ENCODE measurements at regions not wholly inside any gene's neighbourhood (a gene's known extent, or its start where the extent isn't known, plus 50 kb on each side); places are given as distances from the start of the nearest gene placed in this dataset.
"Not testable (repeated sequence)": the region's sequence is repeated elsewhere in the genome, so short reads cannot be mapped to it uniquely, and the experiment has no call there.

DNA sequence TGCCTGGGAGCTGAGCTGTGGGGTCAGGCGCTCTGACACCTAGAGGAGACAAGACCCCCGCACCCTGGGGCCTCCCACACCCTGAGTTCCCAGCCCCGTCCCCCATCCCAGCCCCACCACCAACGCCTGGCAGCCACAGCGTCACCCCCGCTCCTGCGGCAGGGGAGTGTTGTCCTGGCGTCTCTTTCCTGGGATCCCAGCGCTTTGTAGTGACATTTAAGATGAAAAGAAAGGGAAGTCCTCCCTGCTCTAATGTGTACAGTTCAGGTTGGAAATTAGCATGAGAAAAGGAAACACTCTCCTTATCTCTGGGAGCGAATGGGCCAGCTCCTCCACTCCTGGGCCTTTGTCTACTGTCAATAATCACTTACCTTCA is 112.1 kb downstream of the FAM53A start:
- H3K9me3 ChIP-seq (ENCODE audit: control insufficient read depth, insufficient read depth, low read length), result no peaks in the 10 kb centered on the region
- no peaks in the 10 kb centered on the region; the same call in 1 of the 2 replicates for H3K27me3 ChIP-seq (ENCODE audit: control insufficient read depth, insufficient read depth, low read length)
- no peak overlapping the region for H3K4me3 ChIP-seq (ENCODE audit: low read length)
- no CpG with 5 or more reads among the region's 10 CpGs for WGBS (ENCODE audit: insufficient coverage, insufficient read length)
- no peaks in the 10 kb centered on the region; the same call in 1 of the 2 replicates for H3K36me3 ChIP-seq (ENCODE audit: control insufficient read depth, insufficient read depth, low read length)
- no peak overlapping the region for H3K27ac ChIP-seq (ENCODE audit: low read length)
- H3K4me1 ChIP-seq (ENCODE audit: control insufficient read depth, insufficient read depth, low read length), result peaks cover 12% of the 10 kb centered on the region
- no peak for DNase-seq (ENCODE audit: low read depth, low spot score)

DNA sequence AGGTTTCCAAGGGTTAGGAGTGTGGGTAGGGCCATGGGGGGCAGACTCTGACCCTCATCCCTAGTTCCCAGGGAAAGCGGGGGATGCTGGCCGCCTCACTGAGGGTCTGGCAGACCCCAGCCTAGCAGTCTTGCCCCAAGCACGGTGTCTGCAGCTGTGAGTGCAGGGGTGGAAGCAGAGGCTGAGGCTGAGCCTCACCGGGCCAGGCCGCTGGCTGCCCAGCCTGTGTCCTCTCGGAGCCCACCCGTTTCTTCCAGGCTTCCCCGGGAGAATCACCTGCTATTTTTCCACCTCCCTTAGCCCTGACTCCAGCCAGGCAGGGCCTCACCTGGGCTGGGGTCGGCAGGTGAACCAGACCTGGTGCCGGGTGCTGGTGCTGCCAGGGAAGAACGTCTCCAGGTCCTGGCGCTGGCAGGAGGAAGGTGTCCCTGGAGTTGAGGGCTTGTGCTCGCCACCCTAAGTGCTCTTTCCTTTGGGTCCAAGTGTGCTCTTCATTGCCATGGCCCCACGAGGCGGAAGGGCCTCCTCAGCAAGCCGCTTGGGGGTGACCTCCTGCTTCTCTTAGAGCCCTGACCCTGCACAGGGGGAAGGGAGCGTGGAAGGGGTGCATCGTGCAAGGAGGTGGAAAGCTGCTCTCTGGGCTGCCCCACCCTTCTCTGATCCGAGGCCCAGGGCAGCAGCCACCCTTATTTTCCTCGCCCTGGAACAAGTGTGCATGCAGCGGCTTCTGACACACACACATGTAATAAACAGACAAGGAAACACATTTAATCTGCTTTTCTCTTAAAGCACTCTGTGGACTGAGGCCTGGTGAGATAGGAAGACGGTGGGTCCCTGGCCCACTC is 112.7 kb downstream of the FAM53A start:
- peaks cover 11% of the 10 kb centered on the region for H3K4me1 ChIP-seq (ENCODE audit: control insufficient read depth, insufficient read depth, low read length)
- no peaks in the 10 kb centered on the region for H3K9me3 ChIP-seq (ENCODE audit: control insufficient read depth, insufficient read depth, low read length)

DNA sequence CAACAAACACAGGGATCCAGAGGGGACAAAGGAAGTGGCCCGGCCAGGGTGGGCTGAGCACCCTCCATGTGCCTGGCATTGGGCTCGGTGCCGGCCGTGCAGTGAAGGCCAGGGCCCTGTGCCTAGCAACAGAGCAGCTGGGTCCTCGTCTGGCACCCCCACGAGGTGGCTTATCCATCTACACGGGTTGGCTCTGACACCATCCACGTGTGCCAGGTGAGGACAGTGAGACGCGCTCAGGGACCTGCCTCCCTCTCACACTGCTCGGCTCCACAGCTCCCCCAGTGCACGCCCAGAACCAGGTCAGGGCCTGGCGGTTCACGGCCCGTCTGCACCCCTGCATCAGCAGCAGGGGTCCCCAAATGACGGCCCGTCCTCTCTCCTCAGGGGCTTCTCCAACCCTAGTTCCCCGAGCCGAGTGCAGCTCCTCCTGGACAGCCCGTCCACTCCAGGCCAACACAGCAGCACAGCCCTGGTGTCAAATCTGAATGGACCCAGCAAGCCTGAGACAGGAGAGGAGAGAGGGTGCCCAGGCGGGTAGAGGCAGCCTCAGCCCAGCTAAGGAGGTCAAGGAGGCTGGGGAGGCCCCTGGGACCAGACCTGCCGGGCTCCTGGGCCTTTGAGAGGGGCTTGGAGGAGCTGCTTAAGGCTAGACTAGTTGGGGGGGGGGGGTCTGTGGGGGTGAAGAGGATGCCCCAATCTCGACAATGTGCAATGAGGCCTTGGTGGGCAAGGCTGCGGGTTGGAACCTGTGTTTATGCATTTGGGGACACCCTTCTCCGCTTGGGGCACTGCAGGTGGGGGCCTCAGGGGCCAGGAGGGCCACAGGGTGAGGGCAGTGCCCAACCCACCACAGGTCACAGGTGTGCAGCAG is 113.6 kb downstream of the FAM53A start:
- Histone ChIP-seq H3K4me1 (ENCODE audit: control insufficient read depth, insufficient read depth, low read length) (peaks cover 16% of the 10 kb centered on the region), H3K27ac (ENCODE audit: low read length) (no peak overlapping the region)
- no CpG with 5 or more reads among the region's 25 CpGs for WGBS (ENCODE audit: insufficient coverage, insufficient read length)

More for the DNA sequence above, 112.7 kb downstream of the FAM53A start:
- Histone ChIP-seq H3K4me3 (ENCODE audit: low read length) (no peak overlapping the region), H3K36me3 (ENCODE audit: control insufficient read depth, insufficient read depth, low read length) (no peaks in the 10 kb centered on the region; the same call in 1 of the 2 replicates), H3K27me3 (ENCODE audit: control insufficient read depth, insufficient read depth, low read length) (no peaks in the 10 kb centered on the region; the same call in 1 of the 2 replicates), H3K27ac (ENCODE audit: low read length) (no peak overlapping the region)
- WGBS (ENCODE audit: insufficient coverage, insufficient read length), result no CpG with 5 or more reads among the region's 22 CpGs
- no peak for DNase-seq (ENCODE audit: low read depth, low spot score)

DNA sequence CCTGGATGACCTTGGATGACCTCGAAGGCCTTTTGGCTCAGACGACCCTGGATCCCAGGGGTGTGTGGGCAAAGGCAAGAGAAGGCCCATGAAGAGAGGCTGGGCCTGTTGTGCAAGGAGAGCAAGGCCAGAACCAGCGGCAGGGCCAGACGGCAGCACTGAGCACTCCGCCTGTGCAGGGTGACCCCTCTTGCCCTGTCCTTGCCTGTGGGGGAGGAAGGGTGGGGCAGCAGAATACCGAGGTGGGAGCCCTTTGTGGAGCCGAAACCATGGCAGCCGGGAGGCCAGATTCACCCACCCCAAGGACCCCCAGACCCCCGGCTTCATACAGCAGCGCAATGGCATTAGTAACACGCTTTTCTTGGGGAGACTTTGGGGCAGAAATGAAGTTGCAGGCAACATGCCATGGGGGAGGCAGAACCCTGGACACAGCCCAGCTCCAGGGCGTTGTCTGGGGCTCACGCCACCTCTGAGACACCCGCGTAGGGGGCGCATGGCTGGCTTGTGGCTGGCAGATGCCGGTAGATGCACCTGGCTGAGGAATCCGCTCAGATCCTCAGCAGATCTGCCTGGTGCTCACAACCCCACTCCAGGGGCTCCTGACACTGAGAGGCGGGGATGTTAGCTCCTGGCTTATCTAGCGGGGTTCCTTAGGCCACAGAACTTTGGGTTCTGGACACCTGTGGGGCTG is 114.5 kb downstream of the FAM53A start:
- H3K36me3 ChIP-seq (ENCODE audit: control insufficient read depth, insufficient read depth, low read length), result no peaks in the 10 kb centered on the region; the same call in 1 of the 2 replicates
- H3K4me1 ChIP-seq (ENCODE audit: control insufficient read depth, insufficient read depth, low read length), result peaks cover 16% of the 10 kb centered on the region
- H3K4me3 ChIP-seq (ENCODE audit: low read length), result no peak overlapping the region
- no peaks in the 10 kb centered on the region; the same call in 1 of the 2 replicates for H3K27me3 ChIP-seq (ENCODE audit: control insufficient read depth, insufficient read depth, low read length)
- WGBS (ENCODE audit: insufficient coverage, insufficient read length), result no CpG with 5 or more reads among the region's 20 CpGs
- no peak overlapping the region for H3K27ac ChIP-seq (ENCODE audit: low read length)
- no peak for DNase-seq (ENCODE audit: low read depth, low spot score)
- no peaks in the 10 kb centered on the region for H3K9me3 ChIP-seq (ENCODE audit: control insufficient read depth, insufficient read depth, low read length)

More for the DNA sequence above, 113.6 kb downstream of the FAM53A start:
- H3K4me3 ChIP-seq (ENCODE audit: low read length), result no peak overlapping the region
- H3K9me3 ChIP-seq (ENCODE audit: control insufficient read depth, insufficient read depth, low read length), result no peaks in the 10 kb centered on the region
- no peak for DNase-seq (ENCODE audit: low read depth, low spot score)
- H3K27me3 ChIP-seq (ENCODE audit: control insufficient read depth, insufficient read depth, low read length), result no peaks in the 10 kb centered on the region; the same call in 1 of the 2 replicates
- H3K36me3 ChIP-seq (ENCODE audit: control insufficient read depth, insufficient read depth, low read length), result no peaks in the 10 kb centered on the region; the same call in 1 of the 2 replicates

DNA sequence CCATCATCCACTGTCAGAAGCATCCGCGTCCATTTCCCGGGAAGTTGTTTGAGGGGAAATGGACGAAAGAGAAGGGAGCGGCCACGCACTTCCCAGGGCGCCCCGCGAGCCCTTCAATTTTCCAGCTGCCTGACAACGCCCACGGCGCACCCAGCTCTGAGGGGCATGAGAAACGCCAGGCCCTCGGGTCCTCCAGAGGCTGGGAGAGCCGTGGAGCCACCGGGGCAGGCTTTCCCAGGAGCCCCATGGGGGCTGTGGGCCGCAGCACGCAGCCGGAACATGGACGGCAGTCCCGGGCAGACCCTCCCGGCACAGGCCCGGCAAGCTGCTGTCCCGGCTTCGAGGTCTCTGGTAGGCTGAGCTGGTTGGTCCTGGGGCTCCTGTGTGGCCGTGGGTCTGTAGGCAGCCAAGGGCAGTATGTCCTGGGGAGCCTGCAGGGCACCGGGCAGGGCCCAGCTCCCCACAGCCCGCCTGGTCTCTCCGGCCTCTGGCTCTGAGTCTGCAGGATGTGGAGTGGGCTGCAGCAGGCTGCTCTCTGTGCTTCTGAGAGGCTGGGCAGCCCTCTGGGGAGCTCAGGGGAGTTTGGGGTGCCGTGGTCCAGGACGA is 115.2 kb downstream of the FAM53A start:
- no peak for DNase-seq (ENCODE audit: low read depth, low spot score)
- Histone ChIP-seq H3K27me3 (ENCODE audit: control insufficient read depth, insufficient read depth, low read length) (no peaks in the 10 kb centered on the region; the same call in 1 of the 2 replicates), H3K4me1 (ENCODE audit: control insufficient read depth, insufficient read depth, low read length) (peaks cover 16% of the 10 kb centered on the region), H3K4me3 (ENCODE audit: low read length) (no peak overlapping the region), H3K27ac (ENCODE audit: low read length) (no peak overlapping the region), H3K36me3 (ENCODE audit: control insufficient read depth, insufficient read depth, low read length) (no peaks in the 10 kb centered on the region; the same call in 1 of the 2 replicates), H3K9me3 (ENCODE audit: control insufficient read depth, insufficient read depth, low read length) (no peaks in the 10 kb centered on the region)
- no CpG with 5 or more reads among the region's 31 CpGs for WGBS (ENCODE audit: insufficient coverage, insufficient read length)

DNA sequence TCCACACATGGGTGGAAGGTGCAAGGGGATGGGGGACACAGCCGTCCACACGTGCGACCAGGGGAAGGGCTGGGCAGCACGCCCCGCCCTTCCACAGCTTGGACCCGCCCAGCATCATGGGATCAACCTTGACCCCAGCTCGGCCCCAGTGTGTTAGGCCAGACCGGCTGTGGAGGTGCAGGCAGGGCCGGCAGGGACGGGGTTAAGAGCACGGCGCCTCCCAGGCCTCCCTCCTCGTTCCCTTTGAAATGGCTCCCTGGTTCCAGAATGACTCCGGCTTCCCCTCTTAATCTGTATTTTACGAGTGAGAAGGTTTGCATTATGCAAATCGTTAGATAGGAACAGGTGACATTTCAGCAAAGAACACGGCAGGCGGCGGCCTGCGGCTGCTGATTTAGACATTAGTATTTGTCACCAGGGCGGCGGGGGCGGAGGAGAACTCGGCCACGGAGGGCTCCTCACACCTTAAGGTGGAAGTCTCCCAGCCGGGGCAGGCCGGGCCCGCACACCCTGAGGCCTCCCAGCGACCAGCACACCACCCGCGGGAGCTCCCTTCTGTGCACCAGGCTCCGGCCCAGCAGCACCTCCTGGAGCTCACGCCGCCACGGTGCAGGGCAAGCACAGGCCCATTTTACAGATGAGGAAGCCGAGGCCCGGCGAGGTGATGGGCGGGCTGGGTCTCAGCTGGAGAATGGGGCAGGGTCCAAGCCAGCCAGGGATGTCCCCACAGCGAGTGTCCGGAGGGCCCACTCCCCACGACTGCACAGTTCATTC is 116.1 kb downstream of the FAM53A start:
- Histone ChIP-seq H3K27ac (ENCODE audit: low read length) (no peak overlapping the region), H3K4me3 (ENCODE audit: low read length) (no peak overlapping the region), H3K27me3 (ENCODE audit: control insufficient read depth, insufficient read depth, low read length) (no peaks in the 10 kb centered on the region; the same call in 1 of the 2 replicates), H3K9me3 (ENCODE audit: control insufficient read depth, insufficient read depth, low read length) (no peaks in the 10 kb centered on the region), H3K4me1 (ENCODE audit: control insufficient read depth, insufficient read depth, low read length) (peaks cover 16% of the 10 kb centered on the region), H3K36me3 (ENCODE audit: control insufficient read depth, insufficient read depth, low read length) (no peaks in the 10 kb centered on the region; the same call in 1 of the 2 replicates)
- WGBS (ENCODE audit: insufficient coverage, insufficient read length), result no CpG with 5 or more reads among the region's 42 CpGs
- DNase-seq (ENCODE audit: low read depth, low spot score), result no peak

DNA sequence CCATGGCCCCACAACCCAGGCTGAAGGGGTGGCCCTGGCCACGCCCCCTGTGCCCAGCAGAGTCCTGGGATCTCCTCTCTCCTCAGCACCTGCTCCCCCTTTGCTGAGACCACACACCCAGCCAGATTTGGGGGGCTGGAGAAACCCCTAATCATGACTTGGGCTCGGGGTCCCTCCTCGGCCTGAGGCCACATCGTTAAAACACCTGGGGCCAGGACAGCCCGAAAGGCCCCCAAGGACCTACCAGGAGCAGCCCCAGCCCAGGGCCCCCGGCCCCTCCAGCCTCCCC is 116.7 kb downstream of the FAM53A start:
- Histone ChIP-seq H3K4me1 (ENCODE audit: control insufficient read depth, insufficient read depth, low read length) (peaks cover 13% of the 10 kb centered on the region), H3K27ac (ENCODE audit: low read length) (no peak overlapping the region), H3K4me3 (ENCODE audit: low read length) (no peak overlapping the region), H3K27me3 (ENCODE audit: control insufficient read depth, insufficient read depth, low read length) (no peaks in the 10 kb centered on the region), H3K9me3 (ENCODE audit: control insufficient read depth, insufficient read depth, low read length) (no peaks in the 10 kb centered on the region), H3K36me3 (ENCODE audit: control insufficient read depth, insufficient read depth, low read length) (no peaks in the 10 kb centered on the region; the same call in 1 of the 2 replicates)
- no peak for DNase-seq (ENCODE audit: low read depth, low spot score)
- WGBS (ENCODE audit: insufficient coverage, insufficient read length), result no CpG with 5 or more reads among the region's 6 CpGs

DNA sequence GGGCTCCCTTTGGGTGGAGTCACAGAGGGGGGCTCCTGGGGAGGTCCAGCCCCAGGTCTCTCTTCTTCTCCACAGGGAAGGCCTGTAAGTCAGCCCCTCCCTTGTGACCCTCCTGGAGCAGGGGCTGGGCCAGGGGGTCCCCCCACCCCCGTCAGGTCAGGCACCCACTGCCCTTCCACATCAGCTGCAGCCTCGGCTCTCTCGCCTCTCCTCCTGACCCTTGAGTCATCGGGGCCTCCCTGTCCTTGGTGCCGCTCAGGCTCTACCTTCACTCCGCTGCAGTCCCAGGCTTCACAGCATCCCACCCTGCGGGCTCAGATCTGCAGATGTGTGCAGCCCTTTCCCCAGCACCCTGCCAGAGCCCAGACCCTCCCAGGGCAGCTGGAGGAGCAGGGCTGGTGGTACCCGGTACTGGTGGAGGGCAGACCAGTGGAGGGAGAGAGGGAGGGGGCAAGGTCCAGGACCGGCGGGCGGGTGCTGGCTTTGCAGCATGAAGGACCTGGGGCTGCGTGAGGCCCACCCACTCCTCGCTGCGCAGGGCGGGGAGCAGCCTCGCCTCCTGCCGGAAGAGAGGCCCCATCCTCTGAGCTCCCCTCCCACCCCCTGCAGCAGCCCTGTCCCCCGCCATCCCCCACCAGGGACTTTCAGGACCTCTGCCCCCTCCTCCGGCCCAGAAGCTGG is 117.1 kb downstream of the FAM53A start:
- H3K27me3 ChIP-seq (ENCODE audit: control insufficient read depth, insufficient read depth, low read length), result no peaks in the 10 kb centered on the region
- no peak for DNase-seq (ENCODE audit: low read depth, low spot score)
- no peak overlapping the region for H3K4me3 ChIP-seq (ENCODE audit: low read length)
- no peak overlapping the region for H3K27ac ChIP-seq (ENCODE audit: low read length)
- H3K9me3 ChIP-seq (ENCODE audit: control insufficient read depth, insufficient read depth, low read length), result no peaks in the 10 kb centered on the region
- no peaks in the 10 kb centered on the region; the same call in 1 of the 2 replicates for H3K36me3 ChIP-seq (ENCODE audit: control insufficient read depth, insufficient read depth, low read length)
- no CpG with 5 or more reads among the region's 19 CpGs for WGBS (ENCODE audit: insufficient coverage, insufficient read length)
- peaks cover 12% of the 10 kb centered on the region for H3K4me1 ChIP-seq (ENCODE audit: control insufficient read depth, insufficient read depth, low read length)

DNA sequence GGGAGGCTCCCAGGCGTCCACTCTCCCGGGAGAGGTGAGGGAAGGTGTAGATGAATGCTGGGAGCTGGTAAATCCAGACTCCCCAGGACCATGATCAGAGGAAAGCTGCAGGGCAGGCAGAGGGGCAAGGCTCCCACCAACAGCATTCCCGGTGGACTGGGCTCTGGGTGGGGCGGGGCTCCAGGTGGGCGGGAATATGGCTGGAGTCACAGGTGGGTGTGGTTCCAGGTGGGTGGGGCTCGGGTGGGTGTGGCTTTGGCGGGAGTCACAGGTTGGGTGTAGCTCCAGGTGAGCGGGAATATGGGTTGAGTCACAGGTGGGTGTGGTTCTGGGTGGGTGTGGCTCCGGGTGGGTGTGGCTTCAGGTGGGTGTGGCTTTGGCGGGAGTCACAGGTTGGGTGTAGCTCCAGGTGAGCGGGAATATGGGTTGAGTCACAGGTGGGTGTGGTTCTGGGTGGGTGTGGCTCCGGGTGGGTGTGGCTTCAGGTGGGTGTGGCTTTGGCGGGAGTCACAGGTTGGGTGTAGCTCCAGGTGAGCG is 117.7 kb downstream of the FAM53A start:
- not testable (repeated sequence) for H3K36me3 ChIP-seq (ENCODE audit: control insufficient read depth, insufficient read depth, low read length); H3K9me3 ChIP-seq (ENCODE audit: control insufficient read depth, insufficient read depth, low read length); H3K4me3 ChIP-seq (ENCODE audit: low read length); H3K4me1 ChIP-seq (ENCODE audit: control insufficient read depth, insufficient read depth, low read length); DNase-seq (ENCODE audit: low read depth, low spot score); H3K27ac ChIP-seq (ENCODE audit: low read length); H3K27me3 ChIP-seq (ENCODE audit: control insufficient read depth, insufficient read depth, low read length)
- no CpG with 5 or more reads among the region's 14 CpGs for WGBS (ENCODE audit: insufficient coverage, insufficient read length)

Measured in iPS DF 6.9 (cell line).